Gastrocnemius medialis (tissue), 4 donors: ENCODE measurements at regions not wholly inside any gene's neighbourhood (a gene's known extent, or its start where the extent isn't known, plus 50 kb on each side); places are given as distances from the start of the nearest gene placed in this dataset.

ENCODE experiments used
- POLR2A ChIP-seq, 2 donors: fragments of 450-650 bp; IDR thresholded peaks; one replicate each; pipeline ENCODE4 v1.6.1; 2017; ENCODE audit warnings: antibody characterized with exemption in 2 of 2, mild to moderate bottlenecking in 2 of 2, moderate library complexity in 2 of 2
- TF ChIP-seq, protein P1 (sequence below), 5 experiments: fragments of 450-650 bp in 3 of 5; fragments of 200-600 bp in 2 of 5; sonication (generic) in 2 of 5; IDR thresholded peaks in 4 of 5; conservative IDR thresholded peaks in 1 of 5; 1 replicate in 4 of 5; 2 replicates in 1 of 5; pipeline ENCODE4 v1.5.1; 2016 to 2019; ENCODE audit warnings: antibody characterized with exemption in 5 of 5, mild to moderate bottlenecking in 3 of 5, moderate library complexity in 3 of 5

DNA sequence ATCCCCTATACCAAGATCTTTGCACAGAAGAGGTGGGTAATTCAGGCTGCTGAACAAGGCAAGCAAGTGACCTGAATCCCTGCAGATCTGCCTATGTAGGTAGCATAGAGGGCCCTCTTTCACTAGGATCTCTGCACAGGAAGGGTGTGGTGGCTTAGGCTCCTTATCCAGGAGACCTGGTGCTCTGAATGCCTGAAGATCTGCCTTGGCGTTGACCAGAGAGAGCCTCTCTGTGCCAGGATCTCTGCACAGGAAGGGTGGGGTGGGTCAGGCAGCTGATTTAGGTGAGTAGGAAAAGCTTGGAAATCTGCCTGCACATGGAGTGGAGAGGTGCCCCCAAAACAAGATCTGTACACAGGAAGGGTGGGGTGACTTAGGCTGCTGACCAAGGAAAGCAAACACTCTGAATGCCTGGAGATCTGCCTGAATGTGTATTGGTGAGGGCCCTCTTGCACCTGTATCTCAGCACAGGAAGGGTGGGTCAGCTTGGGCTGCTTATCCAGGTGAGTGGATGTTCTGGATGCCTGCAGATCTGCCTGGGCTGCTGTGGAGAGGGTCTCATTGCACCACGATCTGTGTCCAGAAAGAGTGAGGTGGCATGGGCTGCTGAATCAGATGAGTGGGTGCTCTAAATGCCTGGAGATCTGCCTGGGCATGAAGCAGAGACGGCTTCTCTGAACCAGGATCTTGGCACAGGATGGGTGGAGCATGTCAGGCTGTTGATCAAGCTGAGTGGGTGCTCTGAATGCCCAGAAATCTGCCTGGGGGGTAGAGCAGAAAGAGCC lies 365.9 kb downstream of the DMAC1 start:
- TF ChIP-seq, protein P1, sequence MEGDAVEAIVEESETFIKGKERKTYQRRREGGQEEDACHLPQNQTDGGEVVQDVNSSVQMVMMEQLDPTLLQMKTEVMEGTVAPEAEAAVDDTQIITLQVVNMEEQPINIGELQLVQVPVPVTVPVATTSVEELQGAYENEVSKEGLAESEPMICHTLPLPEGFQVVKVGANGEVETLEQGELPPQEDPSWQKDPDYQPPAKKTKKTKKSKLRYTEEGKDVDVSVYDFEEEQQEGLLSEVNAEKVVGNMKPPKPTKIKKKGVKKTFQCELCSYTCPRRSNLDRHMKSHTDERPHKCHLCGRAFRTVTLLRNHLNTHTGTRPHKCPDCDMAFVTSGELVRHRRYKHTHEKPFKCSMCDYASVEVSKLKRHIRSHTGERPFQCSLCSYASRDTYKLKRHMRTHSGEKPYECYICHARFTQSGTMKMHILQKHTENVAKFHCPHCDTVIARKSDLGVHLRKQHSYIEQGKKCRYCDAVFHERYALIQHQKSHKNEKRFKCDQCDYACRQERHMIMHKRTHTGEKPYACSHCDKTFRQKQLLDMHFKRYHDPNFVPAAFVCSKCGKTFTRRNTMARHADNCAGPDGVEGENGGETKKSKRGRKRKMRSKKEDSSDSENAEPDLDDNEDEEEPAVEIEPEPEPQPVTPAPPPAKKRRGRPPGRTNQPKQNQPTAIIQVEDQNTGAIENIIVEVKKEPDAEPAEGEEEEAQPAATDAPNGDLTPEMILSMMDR (IDR thresholded peaks at IDR 0.05 in 4 of 5, conservative IDR thresholded peaks at IDR 0.05 in 1 of 5) = no peak
- no peak for TF ChIP-seq POLR2A (IDR thresholded peaks at IDR 0.05)
